Activated naive CD8-positive, alpha-beta T cell treated with anti-CD3 and anti-CD28 coated beads, Interleukin-2, amount 10 ng/mL, durations not matched to agents 7 days and 5 days (primary cell): ENCODE measurements at regions not wholly inside any gene's neighbourhood (a gene's known extent, or its start where the extent isn't known, plus 50 kb on each side); places are given as distances from the start of the nearest gene placed in this dataset.

ENCODE experiments used
- ATAC-seq: fragments of 150-1000 bp; cut with Tn5 transposase; one replicate; pipeline ENCODE4 v1.10.0; 2021; ENCODE audit warnings: low read depth, moderate library complexity
- POLR2A ChIA-PET: fragments of 350-600 bp; sonication (Branson Sonifier 250); formaldehyde crosslinking; loops from one replicate; lab custom pipeline; 2021; ENCODE audit warnings: antibody characterized with exemption; lab: Charles Lee
- DNase-seq: peaks from one replicate; pipeline ENCODE4 v3.0.0; 2021
- H3K27ac Mint-ChIP-seq: one replicate; pipeline ENCODE4 v1.8.0; 2022; ENCODE audit warnings: mild to moderate bottlenecking, mixed read lengths
- H3K27me3 Mint-ChIP-seq: one replicate; pipeline ENCODE4 v1.8.0; 2022; ENCODE audit warnings: mild to moderate bottlenecking, moderate library complexity, mixed read lengths
- H3K36me3 Mint-ChIP-seq: one replicate; pipeline ENCODE4 v1.8.0; 2021; ENCODE audit warnings: mild to moderate bottlenecking, mixed read lengths
- H3K4me1 Mint-ChIP-seq: one replicate; pipeline ENCODE4 v1.8.0; 2021; ENCODE audit warnings: mixed read lengths
- H3K4me3 Mint-ChIP-seq: one replicate; pipeline ENCODE4 v1.8.0; 2022; ENCODE audit warnings: mild to moderate bottlenecking, moderate library complexity, mixed read lengths
- H3K9me3 Mint-ChIP-seq: one replicate; pipeline ENCODE4 v1.8.0; 2021; ENCODE audit warnings: mixed read lengths

GRCh38 chr4:181737744-181738143 lies 505.5 kb upstream of the TENM3 start:
- POLR2A ChIA-PET: no interaction called here
- no peak overlapping the region for H3K27ac Mint-ChIP-seq

GRCh38 chr4:181739031-181739430 lies 504.2 kb upstream of the TENM3 start:
- ATAC-seq: no peak
- DNase-seq: no peak
- Mint-ChIP-seq H3K4me3 (no peak overlapping the region), H3K4me1 (no peaks in the 10 kb centered on the region), H3K36me3 (no peaks in the 10 kb centered on the region), H3K27ac (no peak overlapping the region), H3K9me3 (no peaks in the 10 kb centered on the region), H3K27me3 (no peaks in the 10 kb centered on the region)
- POLR2A ChIA-PET: no interaction called here

More at GRCh38 chr4:181737744-181738143, 505.5 kb upstream of the TENM3 start:
- no peak for DNase-seq
- Mint-ChIP-seq H3K4me3 (no peak overlapping the region), H3K36me3 (no peaks in the 10 kb centered on the region), H3K9me3 (no peaks in the 10 kb centered on the region), H3K27me3 (no peaks in the 10 kb centered on the region), H3K4me1 (no peaks in the 10 kb centered on the region)
- ATAC-seq: no peak

GRCh38 chr4:181741513-181741912 lies 501.7 kb upstream of the TENM3 start:
- no peaks in the 10 kb centered on the region for H3K36me3 Mint-ChIP-seq

GRCh38 chr4:181745933-181746625 lies 497.1 kb upstream of the TENM3 start:
- H3K4me3 Mint-ChIP-seq: no peak overlapping the region
- POLR2A ChIA-PET: no interaction called here

More at GRCh38 chr4:181741513-181741912, 501.7 kb upstream of the TENM3 start:
- ATAC-seq (no peak), DNase-seq (no peak)
- Mint-ChIP-seq H3K4me3 (no peak overlapping the region), H3K27ac (no peak overlapping the region), H3K27me3 (no peaks in the 10 kb centered on the region), H3K4me1 (no peaks in the 10 kb centered on the region), H3K9me3 (no peaks in the 10 kb centered on the region)
- POLR2A ChIA-PET: no interaction called here

GRCh38 chr4:181748581-181748980 lies 494.6 kb upstream of the TENM3 start:
- ATAC-seq (no peak), DNase-seq (no peak)
- H3K9me3 Mint-ChIP-seq: no peaks in the 10 kb centered on the region
- no peak overlapping the region for H3K27ac Mint-ChIP-seq
- POLR2A ChIA-PET: no interaction called here
- no peaks in the 10 kb centered on the region for H3K36me3 Mint-ChIP-seq
- H3K27me3 Mint-ChIP-seq: no peaks in the 10 kb centered on the region
- H3K4me3 Mint-ChIP-seq: no peak overlapping the region
- H3K4me1 Mint-ChIP-seq: no peaks in the 10 kb centered on the region

More at GRCh38 chr4:181745933-181746625, 497.1 kb upstream of the TENM3 start:
- Mint-ChIP-seq H3K4me1 (no peaks in the 10 kb centered on the region), H3K27ac (no peak overlapping the region), H3K9me3 (no peaks in the 10 kb centered on the region), H3K36me3 (no peaks in the 10 kb centered on the region), H3K27me3 (no peaks in the 10 kb centered on the region)
- ATAC-seq (no peak), DNase-seq (no peak)

GRCh38 chr4:181752516-181752915 lies 490.7 kb upstream of the TENM3 start:
- Mint-ChIP-seq H3K9me3 (no peaks in the 10 kb centered on the region), H3K36me3 (no peaks in the 10 kb centered on the region), H3K27ac (no peak overlapping the region), H3K4me3 (no peak overlapping the region), H3K4me1 (no peaks in the 10 kb centered on the region), H3K27me3 (no peaks in the 10 kb centered on the region)
- POLR2A ChIA-PET: no interaction called here
- no peak for DNase-seq
- ATAC-seq: no peak

GRCh38 chr4:181753207-181753606 lies 490.0 kb upstream of the TENM3 start:
- H3K27me3 Mint-ChIP-seq: no peaks in the 10 kb centered on the region
- H3K4me1 Mint-ChIP-seq: no peaks in the 10 kb centered on the region
- H3K4me3 Mint-ChIP-seq: no peak overlapping the region
- no peaks in the 10 kb centered on the region for H3K9me3 Mint-ChIP-seq
- DNase-seq (no peak), ATAC-seq (no peak)
- H3K27ac Mint-ChIP-seq: no peak overlapping the region
- no peaks in the 10 kb centered on the region for H3K36me3 Mint-ChIP-seq
- POLR2A ChIA-PET: no interaction called here

- Mint-ChIP-seq H3K27me3 (no peaks in the 10 kb centered on the region), H3K4me1 (no peaks in the 10 kb centered on the region), H3K9me3 (no peaks in the 10 kb centered on the region), H3K4me3 (no peak overlapping the region), H3K36me3 (no peaks in the 10 kb centered on the region), H3K27ac (no peak overlapping the region)
- POLR2A ChIA-PET: no interaction called here
- DNase-seq: no peak
- ATAC-seq: no peak
These were observed 487.4 kb upstream of the TENM3 start for GRCh38 chr4:181755846-181756245.

GRCh38 chr4:181756451-181757095 lies 486.6 kb upstream of the TENM3 start:
- Mint-ChIP-seq H3K36me3 (no peaks in the 10 kb centered on the region), H3K27ac (no peak overlapping the region), H3K4me3 (no peak overlapping the region), H3K9me3 (no peaks in the 10 kb centered on the region), H3K4me1 (no peaks in the 10 kb centered on the region), H3K27me3 (no peaks in the 10 kb centered on the region)
- DNase-seq (no peak), ATAC-seq (no peak)
- POLR2A ChIA-PET: no interaction called here

GRCh38 chr4:181757098-181757497 lies 486.1 kb upstream of the TENM3 start:
- Mint-ChIP-seq H3K36me3 (no peaks in the 10 kb centered on the region), H3K27me3 (no peaks in the 10 kb centered on the region), H3K4me3 (no peak overlapping the region), H3K27ac (no peak overlapping the region), H3K4me1 (no peaks in the 10 kb centered on the region), H3K9me3 (no peaks in the 10 kb centered on the region)
- DNase-seq: no peak
- ATAC-seq: no peak
- POLR2A ChIA-PET: no interaction called here

- Mint-ChIP-seq H3K4me3 (no peak overlapping the region), H3K36me3 (no peaks in the 10 kb centered on the region), H3K27me3 (no peaks in the 10 kb centered on the region), H3K27ac (no peak overlapping the region), H3K9me3 (no peaks in the 10 kb centered on the region), H3K4me1 (no peaks in the 10 kb centered on the region)
- DNase-seq (no peak), ATAC-seq (no peak)
- POLR2A ChIA-PET: no interaction called here
These were observed 485.1 kb upstream of the TENM3 start for GRCh38 chr4:181757910-181758660.

GRCh38 chr4:181760560-181760959 lies 482.6 kb upstream of the TENM3 start:
- Mint-ChIP-seq H3K36me3 (no peaks in the 10 kb centered on the region), H3K4me1 (no peaks in the 10 kb centered on the region), H3K27me3 (no peaks in the 10 kb centered on the region), H3K27ac (no peak overlapping the region), H3K4me3 (no peak overlapping the region), H3K9me3 (no peaks in the 10 kb centered on the region)
- POLR2A ChIA-PET: no interaction called here
- ATAC-seq (no peak), DNase-seq (no peak)

- H3K27me3 Mint-ChIP-seq: no peaks in the 10 kb centered on the region
- no peaks in the 10 kb centered on the region for H3K4me1 Mint-ChIP-seq
- no peak overlapping the region for H3K27ac Mint-ChIP-seq
- no peak overlapping the region for H3K4me3 Mint-ChIP-seq
- H3K9me3 Mint-ChIP-seq: no peaks in the 10 kb centered on the region
- DNase-seq (no peak), ATAC-seq (no peak)
- H3K36me3 Mint-ChIP-seq: no peaks in the 10 kb centered on the region
- POLR2A ChIA-PET: no interaction called here
These were observed 482.0 kb upstream of the TENM3 start for GRCh38 chr4:181761156-181761555.
